HUDEP-2 (cell line): ENCODE measurements at regions not wholly inside any gene's neighbourhood (a gene's known extent, or its start where the extent isn't known, plus 50 kb on each side); places are given as distances from the start of the nearest gene placed in this dataset.

ENCODE experiments used
- DNase-seq, 76 experiments: peaks; one replicate each; lab custom pipeline; 2025; ENCODE audit not compliant: unreplicated experiment in 76 of 76; lab: John Stamatoyannopoulos, UW

DNA sequence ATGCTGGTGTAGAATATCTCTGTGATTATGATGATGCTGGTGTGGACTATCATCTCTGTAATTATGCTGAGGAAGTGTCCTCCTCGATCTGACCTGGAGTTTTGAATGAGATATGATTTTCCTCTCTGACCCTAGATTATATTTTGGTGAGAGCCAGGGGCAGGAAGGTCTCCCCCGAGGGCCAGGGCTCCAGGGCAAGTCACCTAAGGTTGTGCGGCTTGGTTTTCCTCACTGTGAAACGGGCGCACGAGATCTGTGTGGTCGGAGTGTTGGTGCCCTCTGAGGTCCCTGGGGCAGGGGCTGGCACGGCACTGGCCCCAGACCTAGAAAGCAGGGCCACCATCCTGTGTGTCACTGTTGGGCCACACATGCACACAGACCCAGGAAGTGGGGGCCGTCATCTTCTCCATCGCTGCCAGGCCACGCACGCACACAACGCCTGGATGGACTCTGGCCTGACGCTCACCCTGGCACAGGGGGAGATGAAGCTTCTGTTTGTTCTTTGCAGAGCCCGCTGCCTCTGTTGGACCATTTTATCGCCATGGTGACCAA, 67.7 kb upstream of the ZNF469 start:
- no peak for DNase-seq

DNA sequence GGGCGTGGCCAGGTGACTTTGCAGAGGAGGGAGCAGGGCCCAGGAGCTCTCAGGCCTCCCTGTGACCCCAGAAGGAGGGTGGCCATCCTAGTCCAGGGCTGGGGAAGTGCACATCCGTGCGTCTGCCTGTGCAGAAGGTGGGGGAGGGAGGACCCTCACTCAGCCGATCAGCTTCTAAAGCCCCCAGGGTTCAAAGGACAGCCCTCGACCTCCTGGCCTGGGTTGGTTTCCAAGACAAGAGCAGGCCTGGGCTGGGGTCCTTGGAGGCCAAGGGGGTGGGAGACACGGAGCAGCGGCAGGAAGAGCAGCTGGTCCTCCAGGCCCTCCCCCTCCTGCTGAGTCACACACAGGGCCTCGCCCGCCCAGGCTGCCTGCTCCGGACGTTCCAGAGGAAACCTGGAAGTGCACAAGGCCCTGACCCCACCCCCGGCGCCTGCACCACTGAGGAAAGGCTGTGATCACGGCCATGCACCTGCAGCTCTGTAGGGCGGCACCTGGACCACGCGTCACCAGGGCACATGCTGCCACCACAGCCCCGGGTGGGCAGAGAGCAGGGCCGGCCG, 67.1 kb upstream of the ZNF469 start:
- DNase-seq: no peak

DNA sequence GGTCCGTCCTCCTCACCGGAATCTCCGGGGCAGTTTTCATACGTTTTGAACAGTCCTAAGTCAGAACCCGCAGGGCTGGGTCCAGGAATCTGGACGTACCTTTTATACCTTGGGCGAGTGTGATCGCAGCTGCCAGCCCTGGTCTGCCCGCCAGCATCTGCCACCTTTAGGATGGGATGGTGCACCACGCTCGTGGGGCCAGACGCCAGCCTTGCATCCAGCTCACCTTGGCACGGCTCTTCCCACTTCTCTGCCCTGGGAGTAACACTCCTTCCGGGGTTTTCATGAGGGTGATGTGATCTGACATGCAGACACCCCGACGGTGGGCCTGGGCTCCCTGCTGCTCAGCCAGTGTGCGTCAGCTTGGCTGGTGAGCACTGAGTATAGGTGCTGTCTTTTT, 66.6 kb upstream of the ZNF469 start:
- DNase-seq: no peak

DNA sequence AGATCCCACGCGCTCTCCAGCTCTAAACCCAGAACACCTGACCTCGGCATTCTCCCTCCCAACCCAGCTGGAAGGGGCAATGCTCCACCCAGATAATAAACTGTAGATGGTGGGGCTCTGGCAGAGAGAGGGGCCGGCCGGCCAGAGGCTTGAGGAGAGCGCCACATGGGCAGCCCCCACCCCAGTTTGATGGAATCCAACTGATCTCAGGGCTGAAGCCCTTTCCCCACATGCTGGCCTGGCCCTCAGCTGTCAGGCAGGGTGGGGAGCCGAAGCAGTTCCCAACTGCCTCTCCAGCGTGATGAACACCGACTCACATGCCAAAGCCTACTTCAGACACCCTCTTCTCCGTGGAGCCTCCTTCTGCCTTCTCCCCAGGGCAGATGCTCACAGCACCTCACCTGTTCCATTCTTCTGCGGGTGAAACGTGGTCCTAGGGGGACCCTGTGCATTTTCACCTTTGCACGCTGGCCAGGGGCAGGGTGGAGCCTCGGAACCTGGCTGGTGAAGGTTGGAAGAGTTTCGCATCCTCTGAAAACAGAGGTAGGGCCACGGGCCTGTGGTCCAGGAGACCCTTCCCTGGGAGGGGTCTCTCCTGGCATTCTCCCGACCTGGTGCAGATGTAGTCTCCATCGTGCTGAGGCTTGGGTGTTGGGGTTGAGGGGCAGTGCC, 65.7 kb upstream of the ZNF469 start:
- no peak for DNase-seq

DNA sequence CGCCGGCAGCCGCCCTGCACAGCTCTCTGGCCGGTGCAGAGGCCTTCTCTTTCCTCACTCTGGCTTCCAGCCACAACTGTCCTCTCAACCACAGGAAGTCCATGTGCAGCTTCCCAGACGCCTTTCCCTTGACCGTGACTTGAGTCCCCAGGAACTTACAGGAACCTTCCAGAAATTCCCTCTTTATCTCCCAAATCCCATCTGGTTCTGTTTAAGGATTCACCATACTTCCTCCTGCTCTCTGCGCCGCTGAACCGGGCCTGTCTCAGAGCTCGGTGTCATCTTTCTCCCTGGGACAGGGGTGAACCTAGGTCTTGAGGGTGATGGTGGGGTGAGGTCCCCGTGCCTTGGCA, 65.2 kb upstream of the ZNF469 start:
- DNase-seq: no peak

DNA sequence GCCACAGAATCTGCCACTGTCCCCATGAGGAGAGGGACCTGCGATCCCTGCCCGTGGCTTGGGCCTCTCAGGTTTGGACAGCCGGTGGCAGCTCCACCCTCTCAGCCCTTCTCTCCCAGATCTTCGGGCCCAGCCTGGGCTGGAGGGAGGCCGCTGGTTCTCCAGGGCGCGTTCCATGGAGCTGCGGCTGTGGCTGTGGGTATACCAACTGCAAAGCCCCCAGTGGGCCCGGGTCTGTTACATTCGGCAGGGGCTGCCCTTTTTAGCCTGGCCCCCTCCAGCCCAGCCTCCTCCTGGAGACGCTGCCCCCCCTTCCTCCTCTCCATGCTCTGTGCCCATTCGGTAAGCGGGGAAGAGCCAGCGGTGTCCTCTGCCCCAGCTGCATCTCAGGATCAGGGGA, 64.7 kb upstream of the ZNF469 start:
- DNase-seq: no peak

DNA sequence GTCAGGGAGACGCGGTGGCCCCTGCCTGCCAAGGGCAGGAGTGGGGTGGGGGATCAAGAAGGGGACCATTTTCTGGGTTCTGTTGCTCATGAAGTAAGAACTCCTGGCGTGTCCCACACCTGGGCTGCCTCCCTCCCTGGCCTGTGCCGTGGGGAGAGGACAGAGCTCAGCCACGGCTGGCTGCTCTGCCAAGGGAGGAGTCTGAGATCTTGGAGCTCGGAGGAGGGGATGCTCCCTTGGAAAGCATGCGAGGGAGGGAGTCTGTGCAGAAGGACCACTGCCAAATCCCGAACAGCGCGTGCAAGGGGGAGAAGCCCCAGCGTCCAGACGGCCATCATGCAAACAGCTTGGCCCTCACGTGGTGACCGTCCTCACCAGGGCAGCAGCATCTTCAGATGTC, 64.2 kb upstream of the ZNF469 start:
- no peak for DNase-seq

DNA sequence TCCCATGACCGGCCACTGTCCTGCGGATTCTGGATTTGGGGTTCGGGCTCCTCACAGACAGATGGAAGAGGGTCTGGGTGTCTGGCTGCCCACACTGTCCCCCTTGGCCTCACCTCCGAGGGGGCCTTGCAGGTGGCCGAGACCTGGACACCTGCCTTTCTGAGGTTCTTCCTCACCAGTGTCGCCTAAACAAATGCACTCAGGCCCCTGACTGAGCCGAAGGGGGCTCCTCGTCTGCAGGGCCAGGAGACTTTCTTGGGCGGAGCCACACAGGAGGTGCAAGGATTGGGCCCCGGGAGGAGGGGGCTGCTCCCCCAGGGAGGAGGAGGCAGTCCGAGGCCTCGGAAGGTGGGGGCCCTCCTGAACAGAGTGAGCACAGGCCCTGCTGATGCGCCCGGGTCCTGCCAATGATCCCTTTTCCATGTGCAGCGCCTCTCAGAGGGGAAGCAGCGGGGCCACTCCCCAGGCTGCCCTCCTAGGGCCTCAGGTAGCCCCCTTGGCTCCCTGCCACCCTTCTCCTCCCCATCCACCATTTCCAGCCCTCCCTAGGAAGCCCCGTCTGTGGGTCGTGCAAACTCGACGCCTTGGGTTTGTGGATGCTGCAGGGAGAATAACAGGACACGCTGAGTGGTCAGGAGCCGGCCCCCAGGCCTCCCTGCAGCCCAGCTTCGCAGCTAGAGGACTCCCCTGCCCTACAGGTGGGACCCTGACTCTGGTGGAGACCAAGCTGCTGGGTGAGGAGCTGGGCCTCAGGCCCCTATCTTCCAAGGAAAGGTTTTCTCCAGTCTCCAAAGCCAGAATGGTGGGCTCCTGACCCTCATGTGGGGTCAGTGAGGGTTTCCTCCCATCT, 63.4 kb upstream of the ZNF469 start:
- no peak for DNase-seq

DNA sequence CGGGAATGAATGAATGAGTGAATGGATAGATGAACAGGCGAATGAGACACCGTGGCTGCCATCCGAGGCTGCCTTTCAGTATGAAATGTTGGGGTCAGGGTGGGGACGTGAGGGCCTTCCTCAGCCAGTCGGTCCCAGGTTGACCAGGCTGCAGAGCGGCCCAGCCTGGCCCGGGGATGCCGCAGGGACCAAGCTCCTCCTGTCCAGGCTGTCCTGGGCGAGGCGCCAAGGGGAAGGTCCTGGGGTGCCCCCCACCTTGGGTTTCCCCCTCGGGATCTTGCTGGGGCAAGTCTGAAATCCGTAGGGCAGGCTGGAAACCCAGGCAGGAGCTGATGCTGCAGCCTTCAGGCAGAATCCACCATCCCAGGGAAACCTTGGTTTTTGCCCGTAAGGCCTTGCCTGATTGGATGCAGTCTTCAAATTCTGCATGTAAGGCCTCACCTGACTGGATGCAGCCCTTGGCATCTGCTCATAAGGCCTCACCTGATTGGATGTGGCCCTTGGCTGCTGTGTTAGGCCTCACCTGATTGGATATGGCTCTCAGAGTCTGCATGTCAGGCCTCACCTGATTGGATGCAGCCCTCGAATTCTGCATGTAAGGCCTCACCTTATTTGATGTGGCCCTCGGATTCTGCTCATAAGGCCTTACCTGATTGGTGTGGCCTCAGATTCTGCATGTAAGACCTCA, 61.7 kb upstream of the ZNF469 start:
- DNase-seq: no peak

DNA sequence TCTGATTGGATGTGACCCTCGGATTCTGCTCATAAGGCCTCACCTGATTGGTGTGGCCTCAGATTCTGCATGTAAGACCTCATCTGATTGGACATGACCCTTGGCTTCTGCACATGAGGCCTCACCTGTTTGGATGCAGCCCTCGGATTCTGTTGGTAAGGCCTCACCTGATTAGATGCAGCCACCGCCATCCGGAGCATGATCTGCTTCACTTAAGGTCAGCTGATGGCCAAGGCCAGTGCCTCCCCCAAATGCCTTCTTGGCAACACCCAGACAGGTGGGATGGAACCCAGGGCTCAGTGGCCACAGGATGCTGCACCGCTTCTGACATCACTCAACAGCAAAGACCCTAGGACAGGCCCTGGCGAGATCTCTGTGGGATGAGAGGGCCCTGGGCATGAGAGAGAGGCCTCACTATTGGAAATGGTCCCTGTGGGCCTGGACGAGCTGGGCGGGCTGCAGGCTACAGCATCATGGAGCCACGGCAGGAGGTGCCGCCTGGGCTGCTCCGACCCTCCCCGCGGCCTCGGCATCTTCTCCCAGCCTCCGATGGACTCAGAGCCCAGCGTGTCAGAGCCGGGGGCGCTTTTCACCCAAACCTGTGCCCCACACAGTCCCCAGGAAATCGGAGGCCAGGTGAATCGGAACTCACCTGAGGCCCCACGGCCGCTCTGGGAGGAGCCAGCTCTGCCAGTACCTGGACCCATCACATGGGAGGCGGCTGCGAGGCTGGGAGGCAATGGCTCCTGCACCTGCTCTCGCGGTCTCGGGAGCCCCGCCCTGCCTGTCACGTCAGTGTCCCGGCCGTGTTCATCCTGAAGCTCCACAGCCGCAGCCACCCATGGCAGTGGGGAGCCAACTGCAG, 60.9 kb upstream of the ZNF469 start:
- no peak for DNase-seq

DNA sequence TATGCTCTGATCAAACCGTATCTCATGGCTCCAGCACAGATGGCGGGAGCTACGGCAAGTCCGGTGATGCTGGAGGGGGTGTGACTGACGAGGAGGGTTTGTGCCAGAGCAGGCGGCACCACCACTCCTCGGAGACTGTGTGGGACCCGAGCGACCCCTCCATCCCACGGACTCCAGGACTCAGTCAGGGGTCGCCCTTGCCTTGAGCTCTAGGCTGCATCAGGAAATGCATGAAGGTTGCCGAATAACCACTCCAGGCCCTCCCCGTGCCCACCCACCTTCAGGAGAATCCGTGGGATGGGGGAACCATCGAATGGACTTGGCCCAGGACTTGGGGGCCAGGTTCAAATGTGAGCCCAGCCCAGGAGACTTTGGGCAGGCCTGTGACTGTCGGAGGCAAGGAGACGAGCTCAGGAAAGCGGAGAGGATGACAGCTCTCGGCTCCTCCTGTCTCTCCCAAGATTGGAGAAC, 60.2 kb upstream of the ZNF469 start:
- no peak for DNase-seq

DNA sequence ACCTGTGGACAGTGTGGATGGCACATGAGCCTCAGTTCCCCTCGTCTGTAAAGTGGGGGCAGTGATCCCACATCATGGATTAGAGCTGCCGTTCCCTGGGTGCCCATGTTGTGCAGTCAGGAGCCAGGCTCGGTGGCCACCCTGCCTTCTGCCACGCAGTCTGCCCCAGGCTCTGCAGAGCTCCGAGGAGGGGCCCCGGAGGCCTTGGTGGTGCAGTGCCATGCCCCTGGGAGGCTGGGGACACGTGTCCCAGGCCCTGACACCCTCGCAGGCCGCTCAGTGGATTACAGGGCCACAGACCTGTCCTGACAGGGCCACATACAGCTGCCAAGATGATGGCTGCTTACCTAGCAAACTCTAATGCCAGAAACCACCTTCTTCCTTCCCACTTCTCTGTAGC, 59.7 kb upstream of the ZNF469 start:
- DNase-seq: no peak

DNA sequence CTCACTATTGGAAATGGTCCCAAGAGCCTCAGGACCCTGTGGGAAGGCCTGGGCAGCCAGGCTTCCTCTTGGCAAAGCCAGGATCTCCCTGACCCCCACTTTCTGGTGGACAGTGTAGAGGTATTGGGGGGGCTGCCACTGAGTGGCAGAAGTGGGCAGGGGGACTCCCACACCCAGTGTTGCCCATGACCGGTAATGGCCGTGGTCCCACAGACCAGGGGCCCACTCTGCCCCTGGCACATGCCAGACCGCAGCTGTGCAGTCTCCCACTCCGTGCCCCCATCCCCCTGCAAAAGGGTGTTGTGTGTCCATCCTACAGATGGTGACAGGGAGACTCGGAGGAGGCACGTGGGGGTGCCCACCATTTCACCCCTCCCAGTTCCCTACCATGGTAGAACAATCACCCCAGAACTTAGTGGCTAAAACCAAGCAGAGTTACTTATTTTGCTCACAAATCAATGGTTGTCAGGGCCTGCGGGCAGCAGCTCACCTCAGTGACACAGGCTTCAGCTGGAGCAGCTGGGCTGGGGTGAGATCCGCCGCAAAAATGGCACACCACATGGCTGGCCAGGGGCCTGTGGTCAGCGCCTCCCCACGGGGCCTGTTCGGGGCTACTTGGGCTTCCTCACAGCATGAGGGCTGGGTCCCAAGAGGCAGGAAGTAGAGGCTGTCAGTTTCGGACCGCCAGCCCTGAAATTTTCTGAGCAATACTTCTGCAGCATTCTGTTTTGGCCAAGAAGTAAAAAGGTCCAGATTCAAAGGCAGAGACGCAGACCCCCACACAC, 59.0 kb upstream of the ZNF469 start:
- no peak for DNase-seq

DNA sequence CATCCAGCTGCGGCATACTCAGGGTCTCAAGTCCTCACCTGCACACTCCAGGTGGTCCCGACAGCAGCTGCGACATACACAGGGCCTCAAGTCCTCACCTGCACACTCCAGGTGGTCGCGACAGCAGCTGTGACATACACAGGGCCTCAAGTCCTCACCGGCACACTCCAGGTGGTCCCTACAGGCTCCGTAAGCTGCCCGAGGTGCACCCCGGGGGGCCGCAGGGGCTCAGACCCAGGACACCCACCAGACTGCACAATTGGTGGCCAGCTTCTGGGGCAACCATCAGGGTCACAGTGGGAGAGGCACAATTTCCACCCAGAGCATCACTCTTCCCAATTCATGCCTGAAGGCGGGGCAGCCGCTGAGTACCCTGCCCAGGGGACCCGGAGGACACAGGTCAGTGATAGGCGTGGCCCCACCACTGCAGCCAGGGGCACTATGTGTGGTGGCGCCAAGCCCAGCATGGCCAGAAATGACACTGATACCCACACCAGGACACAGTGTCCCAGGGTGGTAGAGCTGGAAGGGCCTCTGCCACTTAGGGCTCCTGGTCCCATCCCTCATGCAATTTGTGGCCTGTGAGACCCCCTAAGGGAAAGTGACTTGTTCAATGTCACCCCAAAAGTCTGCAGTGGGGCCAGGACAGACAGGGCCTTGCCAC, 57.5 kb upstream of the ZNF469 start:
- DNase-seq: no peak

DNA sequence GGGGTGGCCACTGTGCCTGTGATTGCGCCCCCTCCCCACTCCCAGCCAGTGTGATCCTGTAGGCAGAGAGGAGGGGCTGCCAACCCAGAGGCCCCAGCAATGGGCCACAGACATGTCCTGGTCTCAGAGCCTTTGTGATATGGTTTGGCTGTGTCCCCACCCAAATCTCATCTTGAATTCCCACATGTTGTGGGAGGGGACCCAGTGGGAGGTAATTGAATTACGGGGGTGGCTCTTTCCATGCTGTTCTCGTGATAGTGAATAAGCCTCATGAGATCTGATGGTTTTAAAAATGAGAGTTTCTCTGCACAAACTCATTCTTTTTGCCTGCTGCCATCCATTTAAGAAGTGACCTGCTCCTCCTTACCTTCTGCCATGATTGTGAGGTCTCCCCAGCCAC, 56.8 kb upstream of the ZNF469 start:
- DNase-seq: no peak

DNA sequence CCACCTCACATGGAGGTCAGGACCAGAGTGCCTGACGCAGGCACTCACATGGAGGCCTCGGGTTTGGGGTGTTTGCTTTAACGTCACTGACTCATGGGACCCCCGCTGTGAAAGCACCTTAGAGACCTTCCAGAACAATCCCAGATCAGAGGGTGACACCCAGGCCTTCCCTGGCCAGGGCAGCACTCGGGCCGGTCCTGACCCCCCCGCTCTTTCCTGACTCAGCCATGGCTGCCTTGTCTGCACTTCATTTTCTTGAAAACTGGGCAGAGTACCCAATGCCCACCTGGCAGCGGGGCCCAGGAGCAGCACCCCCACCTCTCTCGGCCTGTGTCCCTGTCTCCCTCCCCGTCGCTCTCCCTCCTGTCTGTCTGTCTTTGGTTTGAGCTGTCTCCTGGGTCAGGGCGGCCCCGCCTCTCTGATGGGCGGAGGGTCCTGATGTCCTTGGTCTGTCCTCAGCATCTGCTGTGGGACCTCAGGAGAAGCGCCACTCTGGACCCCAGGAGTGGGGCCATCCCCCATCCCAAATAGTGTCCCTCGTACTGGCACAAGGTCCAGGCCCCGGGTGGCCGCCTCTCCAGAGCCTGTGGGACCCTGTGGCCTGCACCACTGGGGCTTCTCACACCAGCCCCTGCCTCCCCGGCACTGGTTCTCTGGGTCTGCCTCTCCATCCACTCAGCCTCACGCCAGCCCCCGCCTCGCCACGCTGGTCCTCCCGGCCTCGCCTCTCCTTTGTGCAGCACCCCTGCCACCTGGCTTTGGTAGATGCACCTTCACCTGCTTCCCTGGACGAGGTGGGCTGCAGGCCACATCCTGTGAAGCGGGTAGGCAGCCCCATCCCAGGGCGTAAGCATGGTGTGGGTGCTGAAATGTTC, 55.9 kb upstream of the ZNF469 start:
- no peak for DNase-seq

DNA sequence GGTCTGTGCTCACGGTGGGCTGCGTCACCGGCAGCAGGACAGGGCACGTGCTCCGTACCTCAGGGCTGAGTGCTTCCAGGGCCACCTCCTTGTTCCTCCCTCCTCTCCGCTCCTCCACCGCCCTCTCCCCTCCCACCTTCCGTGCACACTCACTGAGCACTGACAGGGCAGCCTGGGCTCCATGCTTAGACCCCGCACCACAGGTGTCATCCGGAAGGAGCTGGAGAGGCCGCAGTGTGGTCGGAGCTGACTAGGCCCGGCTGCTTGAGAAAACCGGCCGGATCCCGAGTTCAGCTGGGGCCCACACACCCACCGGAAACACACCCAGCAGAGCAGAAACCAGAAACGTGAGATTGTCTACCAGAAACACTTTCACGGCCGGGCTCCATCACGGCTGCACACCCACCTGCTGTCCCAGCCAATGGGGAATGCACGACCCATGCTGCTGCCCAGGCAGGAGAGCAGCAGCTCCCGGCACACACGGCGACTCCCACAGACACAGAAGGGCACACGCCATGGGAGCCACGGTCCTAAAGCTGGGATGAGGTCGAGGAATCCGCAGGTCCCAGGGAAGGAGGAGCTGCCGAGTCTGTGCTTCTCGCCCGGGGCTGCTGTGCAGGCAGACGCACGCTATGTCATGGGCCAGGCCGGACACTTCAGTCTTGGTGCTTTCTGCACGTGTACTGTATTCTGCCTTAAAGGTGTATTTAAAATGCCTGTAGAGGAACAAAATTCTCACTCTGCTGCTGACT, 55.0 kb upstream of the ZNF469 start:
- no peak for DNase-seq
